Pulmonary artery endothelial cell (primary cell): ENCODE measurements at regions not wholly inside any gene's neighbourhood (a gene's known extent, or its start where the extent isn't known, plus 50 kb on each side); places are given as distances from the start of the nearest gene placed in this dataset.
"Not testable (repeated sequence)": the region's sequence is repeated elsewhere in the genome, so short reads cannot be mapped to it uniquely, and the experiment has no call there.

Source experiments
- DNase-seq: peaks from one replicate; pipeline ENCODE4 v3.0.0-alpha.2; 2011; ENCODE audit warnings: low read depth, low spot score

DNA sequence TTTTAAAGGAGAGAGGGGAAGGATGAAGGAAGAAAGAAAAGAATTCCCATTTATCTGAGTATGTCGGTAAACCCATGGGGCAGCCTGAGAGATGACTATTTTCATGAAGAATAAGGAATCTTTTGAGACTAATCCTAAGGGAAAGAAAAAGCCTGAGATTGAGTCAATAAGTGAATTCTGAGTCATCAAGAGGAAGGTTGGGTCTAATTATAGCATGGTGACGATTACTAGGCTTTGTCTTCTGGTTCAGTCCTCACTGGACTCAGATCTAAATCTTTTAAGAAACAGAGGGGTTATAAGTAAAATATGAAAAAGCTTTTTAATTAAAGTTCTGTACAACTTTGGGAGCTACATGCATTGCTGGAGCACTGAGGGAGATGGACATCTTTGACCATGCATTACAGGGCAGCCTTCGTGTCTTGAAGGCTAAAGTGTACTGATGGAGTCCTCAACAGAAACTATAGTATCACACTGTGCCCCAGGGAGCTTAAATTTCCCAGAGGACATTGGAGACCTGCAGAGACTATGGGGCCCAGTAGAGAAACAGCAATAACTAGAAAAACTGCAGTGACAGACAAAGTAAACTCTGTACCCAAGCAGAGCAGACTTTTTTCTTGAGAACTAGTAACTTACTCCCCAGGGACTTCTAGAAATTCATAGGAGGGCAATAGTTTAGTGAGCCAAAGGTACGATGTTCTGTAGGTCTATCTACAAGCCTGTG lies 260.9 kb downstream of the RAD51AP2 start:
- DNase-seq: no peak

DNA sequence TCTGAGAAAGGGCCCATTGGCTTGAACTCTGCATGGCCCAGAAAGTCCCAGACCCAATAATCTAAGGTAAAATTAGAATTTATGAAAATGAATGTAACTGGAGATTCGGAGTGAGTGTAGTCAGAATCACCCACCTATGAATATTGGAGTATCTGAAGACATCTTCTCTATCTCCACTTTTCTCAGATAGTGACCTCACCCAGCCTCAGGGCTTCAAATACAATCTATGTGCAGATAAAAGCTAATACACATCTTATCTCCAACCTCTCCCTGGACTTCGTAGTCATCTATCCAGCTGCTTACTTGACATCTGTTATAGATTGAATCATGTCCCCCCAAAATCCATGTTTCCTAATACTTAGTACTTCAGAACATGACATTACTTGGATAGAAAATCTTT lies 263.2 kb downstream of the RAD51AP2 start:
- DNase-seq: no peak

DNA sequence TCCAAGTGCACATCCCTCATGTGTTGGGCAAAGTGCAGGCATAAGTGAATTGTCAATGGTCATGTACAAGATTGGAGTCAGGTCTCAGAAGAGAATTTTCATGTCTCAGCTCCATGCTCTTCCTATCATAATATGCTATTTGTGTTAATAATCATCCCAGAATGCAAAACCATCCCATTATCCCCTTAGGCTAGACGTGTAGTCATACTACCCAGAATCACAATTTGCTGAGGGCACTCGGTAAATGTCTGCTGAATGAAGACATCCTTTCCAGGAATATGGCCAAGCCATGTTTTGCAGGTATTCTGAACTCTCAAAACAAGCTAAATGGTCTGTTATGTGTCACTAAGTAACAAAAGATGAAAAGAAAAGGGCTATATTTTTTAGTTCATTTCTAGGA lies 263.8 kb downstream of the RAD51AP2 start:
- DNase-seq: no peak

GRCh38 chr2:17252258-17252657 lies 266.0 kb downstream of the RAD51AP2 start:
- no peak for DNase-seq

- DNase-seq: no peak
These were observed 267.1 kb downstream of the RAD51AP2 start for GRCh38 chr2:17251171-17251570.

DNA sequence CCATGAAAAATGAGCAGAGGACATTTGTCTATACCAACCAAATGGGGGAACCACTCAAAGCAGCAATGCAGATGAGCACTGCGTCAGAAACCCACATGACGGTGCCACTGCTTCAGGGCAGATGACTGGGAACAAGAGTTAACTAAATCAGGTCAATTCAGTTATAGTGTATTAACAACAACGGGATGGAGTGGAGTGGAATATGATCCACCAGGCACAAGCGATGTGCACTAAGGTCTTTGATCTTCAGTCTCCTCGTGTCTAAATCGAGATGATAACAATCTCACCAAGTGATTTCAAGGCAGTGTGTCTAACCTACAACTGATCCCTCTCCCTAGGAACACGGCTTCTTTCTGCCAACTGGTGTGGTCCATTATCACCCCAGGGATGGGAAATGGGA lies 269.0 kb downstream of the RAD51AP2 start:
- DNase-seq: no peak

DNA sequence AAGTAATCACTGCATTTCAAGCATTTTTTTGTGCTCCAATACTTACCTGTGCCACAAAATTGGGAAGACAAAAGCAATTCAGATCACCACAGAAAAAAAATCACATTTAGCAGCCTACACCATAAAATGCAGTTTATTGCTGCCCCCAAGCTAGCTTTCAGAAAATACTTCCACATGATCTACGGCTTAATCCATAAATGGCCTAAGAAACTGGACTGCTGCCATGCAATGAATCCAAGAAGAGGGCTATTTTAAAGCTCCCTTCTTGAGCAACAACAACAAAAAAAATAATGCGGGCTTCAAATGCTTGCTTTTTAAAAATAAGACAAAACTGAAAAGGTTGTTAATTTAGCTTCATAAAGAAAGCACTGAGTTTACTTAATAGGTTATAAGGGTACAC lies 272.3 kb downstream of the RAD51AP2 start:
- DNase-seq: no peak

GRCh38 chr2:17242813-17243485 lies 275.3 kb downstream of the RAD51AP2 start:
- DNase-seq: no peak

- no peak for DNase-seq
These were observed 278.7 kb downstream of the RAD51AP2 start for GRCh38 chr2:17239550-17239949.

DNA sequence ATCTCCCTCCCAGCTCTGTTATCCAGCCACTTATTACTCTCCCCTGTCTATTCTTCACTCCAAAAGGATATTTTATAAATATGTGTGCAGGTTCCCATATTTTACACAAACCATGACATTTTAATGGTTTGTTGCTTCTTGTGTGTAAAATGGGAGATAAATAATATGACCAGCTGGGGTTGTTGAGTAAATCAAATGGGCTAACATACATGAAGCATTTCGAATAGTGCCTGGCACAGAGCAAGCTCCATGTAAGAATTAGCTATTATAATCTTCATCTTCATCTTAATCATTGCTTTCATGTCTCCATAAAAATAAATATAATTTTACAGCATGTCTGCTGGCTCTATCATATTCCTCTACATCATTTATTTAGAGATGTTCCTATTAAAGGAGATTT lies 283.1 kb downstream of the RAD51AP2 start:
- no peak for DNase-seq

GRCh38 chr2:17232776-17233556 lies 285.3 kb downstream of the RAD51AP2 start:
- DNase-seq: no peak

- DNase-seq: no peak
These were observed 286.8 kb downstream of the RAD51AP2 start for GRCh38 chr2:17231394-17231965.

GRCh38 chr2:17229414-17229813 lies 288.8 kb downstream of the RAD51AP2 start:
- no peak for DNase-seq

- DNase-seq: no peak
These were observed 289.8 kb downstream of the RAD51AP2 start for GRCh38 chr2:17228461-17228860.

GRCh38 chr2:17227856-17228255 lies 290.4 kb downstream of the RAD51AP2 start:
- DNase-seq: no peak

- DNase-seq: no peak
These were observed 291.2 kb downstream of the RAD51AP2 start for GRCh38 chr2:17226941-17227490.

DNA sequence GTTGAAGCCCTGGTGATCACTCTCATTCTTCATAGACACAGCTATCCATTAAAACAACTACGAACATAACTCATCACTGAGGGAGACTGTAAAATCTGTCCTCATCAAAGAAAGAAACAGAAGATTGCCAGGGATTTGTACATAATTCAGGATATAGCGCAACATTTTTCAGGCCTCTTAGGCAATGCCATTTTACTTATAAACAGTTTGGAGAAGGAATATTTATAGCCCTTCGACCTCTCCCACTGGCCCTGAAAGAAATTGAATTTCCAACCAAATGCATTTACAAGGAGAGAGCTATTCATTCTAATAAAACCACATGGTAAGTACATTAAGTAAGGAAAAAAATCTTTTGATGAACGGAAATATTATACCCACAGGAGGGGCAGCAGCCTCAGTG lies 295.0 kb downstream of the RAD51AP2 start:
- no peak for DNase-seq

DNA sequence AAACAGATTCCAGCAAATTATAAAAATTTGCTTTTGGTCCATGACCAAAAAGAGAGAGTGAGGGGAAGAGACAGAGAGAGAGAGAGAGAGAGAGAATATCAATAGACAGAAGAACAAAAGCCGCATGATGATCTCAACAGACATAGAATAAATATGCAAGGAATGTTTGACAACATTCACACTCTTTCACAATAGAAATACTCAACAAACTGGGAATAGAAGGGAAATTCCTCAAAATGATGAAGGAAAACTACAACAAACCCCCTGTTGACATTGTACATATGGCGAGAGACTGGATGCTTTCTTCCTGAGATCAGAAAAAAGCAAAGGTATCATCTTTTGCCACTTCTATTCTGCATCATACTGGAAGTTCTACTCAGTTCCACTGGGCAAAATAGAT lies 309.7 kb downstream of the RAD51AP2 start:
- DNase-seq: no peak

DNA sequence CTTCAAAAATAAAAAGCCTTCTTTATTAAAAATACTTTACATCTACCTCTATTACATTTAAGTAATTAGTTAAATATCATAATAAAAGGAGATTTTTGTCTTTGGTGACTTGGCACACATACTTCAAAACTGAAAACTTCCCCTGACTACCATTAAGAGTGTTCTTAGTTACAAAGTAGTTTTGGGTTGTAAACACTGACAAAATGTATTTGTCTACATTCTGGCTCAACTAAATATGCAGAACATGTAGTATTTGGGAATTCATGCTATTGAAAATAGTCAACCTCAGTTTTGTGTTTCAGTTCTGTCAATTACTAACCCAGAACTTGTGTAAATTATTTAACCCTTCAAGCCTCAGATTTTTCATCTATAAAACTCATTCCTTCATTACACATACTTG lies 311.5 kb downstream of the RAD51AP2 start:
- DNase-seq: no peak

DNA sequence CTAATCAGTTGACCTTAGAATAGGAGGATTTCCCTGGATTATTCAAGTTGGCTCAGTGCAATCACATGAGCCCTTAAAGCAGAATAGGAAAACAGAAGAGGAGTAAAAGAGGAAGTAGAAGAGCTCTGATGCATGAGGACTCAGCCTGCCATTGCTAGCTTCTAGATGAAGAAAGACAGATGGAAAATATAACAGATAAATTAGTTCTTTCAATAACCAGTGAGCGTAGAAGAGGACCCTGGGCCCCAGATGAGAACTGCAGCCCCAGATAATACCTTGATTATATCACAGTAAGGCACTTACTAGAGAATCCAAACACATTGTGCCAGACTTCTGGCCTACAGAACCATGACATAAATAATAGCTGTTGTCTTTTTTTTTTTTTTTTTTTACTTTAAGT lies 314.0 kb downstream of the RAD51AP2 start:
- DNase-seq: not testable (repeated sequence)

DNA sequence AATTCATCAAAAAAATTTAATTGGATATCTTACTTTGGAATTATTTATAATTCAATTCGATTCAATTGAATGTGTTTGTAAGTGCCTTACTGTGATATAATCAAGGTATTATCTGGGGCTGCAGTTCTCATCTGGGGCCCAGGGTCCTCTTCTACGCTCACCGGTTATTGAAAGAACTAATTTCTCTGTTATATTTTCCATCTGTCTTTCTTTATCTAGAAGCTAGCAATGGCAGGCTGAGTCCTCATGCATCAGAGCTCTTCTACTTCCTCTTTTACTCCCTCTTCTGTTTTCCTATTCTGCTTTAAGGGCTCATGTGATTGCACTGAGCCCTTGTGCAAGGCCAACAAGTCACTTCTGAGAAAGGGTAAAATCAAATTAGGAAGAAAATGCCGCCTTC lies 315.6 kb downstream of the RAD51AP2 start:
- DNase-seq: not testable (repeated sequence)

DNA sequence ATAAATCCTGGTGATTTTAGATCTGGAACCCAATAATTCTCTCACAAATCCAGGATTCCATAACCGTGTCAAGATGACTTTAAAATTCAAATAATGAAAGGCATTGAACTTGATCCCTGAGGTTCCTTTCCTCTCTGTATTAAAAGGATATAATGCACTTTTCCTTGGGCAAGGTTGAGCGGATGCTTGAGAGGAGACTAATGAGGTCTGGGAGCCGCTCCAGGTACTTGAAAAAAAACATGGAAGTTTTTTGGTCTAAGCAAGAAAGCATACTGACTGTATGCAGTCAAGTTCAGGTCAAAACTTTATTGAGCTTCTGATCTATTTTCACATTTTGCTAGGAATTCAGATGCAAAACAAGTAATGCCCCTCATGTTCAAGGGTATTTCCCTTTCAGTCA lies 318.5 kb downstream of the RAD51AP2 start:
- no peak for DNase-seq
